NCI-H345 treated with DMSO at 0.1 percent for 48 hours (cell line): ENCODE measurements at regions not wholly inside any gene's neighbourhood (a gene's known extent, or its start where the extent isn't known, plus 50 kb on each side); places are given as distances from the start of the nearest gene placed in this dataset.
A peak's percentile ranks its signal among the peaks of the same experiment; 100 is the strongest.

Source experiments
- DNase-seq: peaks from one replicate; lab custom pipeline; 2025; ENCODE audit not compliant: unreplicated experiment; lab: John Stamatoyannopoulos, UW

- DNase-seq = no peak
These were observed 575.2 kb downstream of the CCDC171 start for GRCh38 chr9:16128003-16128402.

- DNase-seq = no peak
These were observed 578.4 kb downstream of the CCDC171 start for GRCh38 chr9:16131264-16131663.

- no peak for DNase-seq
These were observed 579.7 kb downstream of the CCDC171 start for GRCh38 chr9:16132513-16132912.

GRCh38 chr9:16133032-16133431 lies 580.2 kb downstream of the CCDC171 start:
- DNase-seq = no peak

GRCh38 chr9:16133556-16134227 lies 580.8 kb downstream of the CCDC171 start:
- DNase-seq = no peak

DNA sequence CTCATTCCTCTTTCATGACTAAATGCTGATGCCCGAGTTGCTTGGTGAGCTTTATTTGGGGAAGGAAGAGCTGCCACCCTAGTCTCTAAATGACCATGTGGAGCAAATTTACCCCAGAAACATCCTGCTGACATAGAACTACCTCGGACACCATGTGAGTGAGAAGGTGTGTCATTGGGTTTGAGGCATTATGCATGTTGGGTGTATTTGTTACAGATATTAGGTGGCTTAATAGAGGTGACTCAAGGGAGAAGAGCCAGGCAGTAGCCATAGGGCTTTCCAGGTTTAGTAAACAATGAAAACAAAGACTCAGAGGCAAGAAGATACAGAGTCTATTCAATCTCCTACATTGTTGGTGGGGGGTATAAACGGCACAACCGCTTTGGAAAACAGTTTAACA lies 581.5 kb downstream of the CCDC171 start:
- no peak for DNase-seq

DNA sequence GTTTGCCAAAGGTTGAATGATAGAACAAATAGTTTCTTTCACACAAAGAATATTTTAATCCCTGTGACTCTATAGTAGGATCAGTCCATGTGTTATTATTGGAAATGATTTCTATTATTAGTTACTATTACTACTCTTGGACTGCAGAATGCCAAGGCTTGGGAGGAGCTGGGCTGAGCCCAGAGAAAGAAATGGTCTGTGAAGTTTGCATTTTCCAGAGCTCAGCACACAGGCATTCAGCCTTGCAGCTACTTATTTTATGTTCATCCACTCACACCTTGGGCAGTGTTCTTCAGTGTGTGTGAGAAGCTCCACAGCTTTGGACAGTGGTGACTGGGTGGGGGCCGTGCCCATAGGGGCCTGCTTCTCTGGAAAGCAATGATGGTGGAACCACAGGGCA lies 583.1 kb downstream of the CCDC171 start:
- no peak for DNase-seq

DNA sequence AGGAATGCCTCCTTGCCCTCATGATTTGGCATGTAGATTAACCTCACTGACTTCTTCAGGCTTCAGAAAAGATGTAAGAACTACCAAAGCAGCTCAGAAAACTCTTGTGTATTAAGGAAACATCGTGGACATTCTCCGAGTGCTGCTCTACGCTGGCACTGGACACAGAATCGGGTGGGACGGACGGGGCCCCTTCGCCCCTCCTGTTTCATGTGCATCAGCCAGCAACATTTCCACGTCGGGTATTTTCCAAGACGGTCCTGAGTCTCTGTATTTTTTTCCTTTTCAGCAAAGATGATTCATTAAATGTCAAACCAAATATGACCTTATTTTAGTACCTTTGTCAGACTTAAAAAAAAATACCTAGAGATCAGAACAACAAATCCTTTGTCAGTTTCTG lies 583.6 kb downstream of the CCDC171 start:
- DNase-seq = no peak

DNA sequence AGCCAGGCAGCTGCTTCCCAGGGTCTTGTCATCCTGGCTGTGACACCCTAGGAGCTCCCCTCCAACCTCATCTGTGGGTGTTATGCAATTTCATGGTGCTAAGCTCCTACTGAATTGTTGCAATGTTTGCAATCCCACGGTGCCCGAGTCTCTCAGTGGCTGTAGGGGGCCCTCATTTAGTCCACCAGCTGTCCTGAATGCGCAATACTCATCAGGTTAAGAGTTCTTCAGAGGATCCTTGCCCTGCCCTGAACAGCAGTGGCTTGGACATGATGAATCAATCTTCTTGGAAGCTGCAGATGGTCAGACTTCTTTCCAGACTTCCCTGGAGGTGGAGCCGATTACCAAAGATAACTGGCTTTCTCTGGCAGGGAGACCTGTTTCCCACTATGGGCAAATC lies 584.1 kb downstream of the CCDC171 start:
- no peak for DNase-seq

GRCh38 chr9:16138561-16139491 lies 586.0 kb downstream of the CCDC171 start:
- DNase-seq = no peak

- DNase-seq = no peak
These were observed 586.9 kb downstream of the CCDC171 start for GRCh38 chr9:16139774-16140173.

DNA sequence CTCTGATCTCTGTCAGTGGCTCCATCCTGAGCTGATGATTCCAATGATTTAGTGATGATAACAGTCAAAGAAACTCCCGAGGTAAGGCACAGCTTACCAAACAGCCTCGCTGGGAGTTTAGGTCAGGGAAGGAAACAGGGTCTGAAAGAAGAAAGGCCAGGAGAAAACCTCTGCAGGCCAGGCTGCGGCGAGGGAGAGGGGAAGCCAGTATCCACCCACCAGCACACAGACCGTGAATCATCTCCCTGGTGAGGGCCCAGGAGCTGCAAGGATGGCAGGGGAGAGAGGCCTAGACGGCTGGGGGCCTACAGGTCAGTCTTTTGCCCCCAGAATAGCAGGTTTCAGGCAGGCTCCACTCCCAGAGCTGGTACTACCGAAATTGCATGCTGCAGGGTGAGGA lies 590.5 kb downstream of the CCDC171 start:
- no peak for DNase-seq

DNA sequence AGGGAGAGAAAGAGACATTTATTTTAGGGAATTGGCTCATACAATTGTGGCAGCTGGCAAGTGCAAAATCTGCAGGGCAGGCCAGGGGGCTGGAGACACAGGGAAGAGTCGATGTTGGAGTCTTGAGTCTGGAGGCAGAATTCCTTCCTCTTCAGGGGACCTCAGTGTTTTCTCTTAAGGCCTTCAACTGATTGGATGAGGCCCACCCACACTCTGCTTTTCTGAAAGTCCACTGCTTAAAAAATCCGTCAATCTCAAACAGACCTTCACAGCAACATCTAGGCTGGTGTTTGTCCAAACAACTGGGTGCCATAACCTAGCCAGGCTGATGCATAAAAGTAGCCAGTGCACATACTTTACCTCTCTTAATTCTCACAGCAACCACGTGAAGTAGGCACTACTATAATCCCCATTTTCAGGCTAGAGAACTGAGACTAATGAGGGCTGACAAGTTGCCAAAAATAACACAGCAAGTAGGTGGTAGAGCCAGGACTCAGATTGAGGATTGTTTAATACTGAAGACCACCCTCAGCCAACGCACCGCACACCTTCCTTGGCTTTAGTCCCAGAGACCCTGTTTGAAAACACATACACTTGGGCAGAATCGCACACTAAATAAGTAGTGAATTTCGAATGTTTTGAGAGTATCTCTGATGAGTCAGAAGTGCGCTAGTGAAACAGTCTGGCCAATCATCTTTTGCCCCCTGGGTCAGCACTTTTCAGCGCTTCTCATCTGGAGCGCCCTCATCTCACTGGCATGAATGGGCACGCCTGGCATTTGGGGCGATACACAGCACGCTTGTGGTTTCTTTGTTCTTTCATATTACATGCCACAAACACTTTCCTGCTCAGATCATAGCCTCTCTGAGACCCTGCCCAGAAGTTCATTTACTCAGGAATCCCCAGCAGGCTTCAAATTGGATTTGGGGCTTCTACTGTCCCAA lies 591.4 kb downstream of the CCDC171 start:
- peak; percentile 56 for DNase-seq

- no peak for DNase-seq
These were observed 592.5 kb downstream of the CCDC171 start for GRCh38 chr9:16145196-16145950.

- no peak for DNase-seq
These were observed 594.9 kb downstream of the CCDC171 start for GRCh38 chr9:16147726-16148125.

GRCh38 chr9:16150501-16150900 lies 597.7 kb downstream of the CCDC171 start:
- DNase-seq = no peak

GRCh38 chr9:16150938-16151650 lies 598.3 kb downstream of the CCDC171 start:
- DNase-seq = no peak

DNA sequence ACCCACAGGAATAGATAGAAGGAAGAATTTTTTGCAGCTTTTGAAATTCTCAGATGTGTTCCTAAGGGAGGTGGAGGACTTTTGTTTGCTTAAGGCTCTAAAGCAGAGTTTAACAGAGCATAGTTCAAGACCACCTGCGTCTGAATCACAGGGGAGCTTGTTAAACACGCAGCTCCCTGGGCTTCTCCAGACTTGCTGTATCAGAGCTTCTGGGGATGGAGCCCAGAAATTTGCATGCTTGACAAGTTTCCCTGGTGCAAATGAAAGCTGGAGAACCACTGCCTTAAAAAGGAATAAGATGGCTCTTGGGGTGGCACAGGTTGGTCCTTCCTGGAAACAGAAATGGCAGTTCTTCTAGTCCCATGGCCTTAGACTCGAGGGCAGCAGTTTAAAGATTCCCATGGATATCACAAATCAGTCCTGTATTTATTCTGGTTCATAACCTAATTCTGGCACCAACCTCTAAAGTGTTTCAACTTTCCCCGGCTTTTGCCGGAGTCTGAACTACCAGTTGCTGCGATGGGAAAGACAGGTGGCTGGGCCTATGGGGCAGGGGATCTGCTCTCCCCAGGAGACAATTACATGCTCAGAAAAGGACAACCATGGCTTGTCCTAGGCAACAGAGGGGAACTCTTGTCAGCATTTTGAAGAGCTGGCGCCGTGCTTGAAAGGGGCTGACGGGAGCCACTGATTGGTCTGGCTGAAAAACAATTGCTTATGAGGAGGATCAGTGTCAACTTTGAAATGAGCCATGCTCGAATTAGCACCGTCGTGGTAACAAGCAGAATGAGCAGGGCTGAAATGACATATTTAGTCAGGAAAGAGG lies 599.6 kb downstream of the CCDC171 start:
- DNase-seq = peak; percentile 57

GRCh38 chr9:16153221-16153620 lies 600.4 kb downstream of the CCDC171 start:
- DNase-seq = no peak
